C1 segment of cervical spinal cord (tissue), 14 donors: ENCODE measurements at regions not wholly inside any gene's neighbourhood (a gene's known extent, or its start where the extent isn't known, plus 50 kb on each side); places are given as distances from the start of the nearest gene placed in this dataset.
"Not testable (repeated sequence)": the region's sequence is repeated elsewhere in the genome, so short reads cannot be mapped to it uniquely, and the experiment has no call there.

ENCODE experiments used
- DNase-seq, 14 donors: peaks; one replicate each; lab custom pipeline; 2025; lab: John Stamatoyannopoulos, UW

GRCh38 chr14:31911160-31911559 is 165.9 kb upstream of the ARHGAP5 start:
- no peak for DNase-seq

GRCh38 chr14:31913370-31913769 is 163.7 kb upstream of the ARHGAP5 start:
- DNase-seq: no peak

- DNase-seq: not testable (repeated sequence)
Measured at GRCh38 chr14:31918289-31918688, 158.8 kb upstream of the ARHGAP5 start.

DNA sequence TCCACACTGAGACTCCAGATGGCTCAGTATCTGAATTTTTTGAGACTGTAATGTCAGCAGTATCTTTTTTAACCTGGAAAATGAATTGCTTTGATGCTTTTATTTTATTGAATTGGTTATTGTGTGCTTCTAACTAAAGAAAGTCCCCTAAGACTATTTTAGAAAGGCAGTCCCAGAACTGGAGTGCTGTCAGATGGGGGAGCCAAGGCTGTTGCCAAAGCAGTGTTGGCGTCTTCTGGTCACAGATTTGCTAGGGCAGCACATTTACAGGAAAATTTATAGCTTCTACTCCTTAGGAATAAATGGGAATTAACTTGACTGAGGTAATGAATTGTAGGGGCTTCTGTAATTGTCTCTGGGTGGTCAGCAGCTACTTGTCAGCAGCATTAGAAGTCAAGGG is 157.1 kb upstream of the ARHGAP5 start:
- DNase-seq: no peak

DNA sequence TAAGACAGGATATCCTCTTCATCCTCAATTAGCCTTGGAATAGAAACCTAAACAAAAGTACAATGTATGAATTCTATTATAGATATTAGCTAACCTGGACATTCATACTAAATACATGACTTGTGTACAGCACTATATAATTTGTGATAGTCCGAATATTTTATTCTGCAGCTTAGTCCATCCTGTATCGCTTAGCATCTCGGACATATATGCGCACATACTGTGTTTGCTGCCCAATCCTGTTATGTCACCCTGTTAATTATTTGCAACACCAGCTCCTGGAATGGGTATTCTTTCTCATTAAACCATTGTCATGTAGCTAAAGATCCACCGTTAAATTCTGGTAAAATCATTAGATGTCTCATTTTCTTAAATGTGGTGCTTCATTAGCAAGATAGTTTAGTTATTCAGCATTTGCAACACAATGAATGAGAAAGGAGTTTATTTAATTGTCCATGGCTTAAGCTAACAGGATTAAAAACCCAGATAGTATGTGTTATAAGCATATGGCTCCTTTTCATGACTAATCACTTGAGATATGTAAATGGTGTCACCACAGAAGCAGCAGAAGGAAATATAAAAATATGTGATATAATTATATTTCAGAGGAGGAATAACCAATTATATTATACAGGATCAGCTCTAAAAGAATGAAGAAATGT is 156.0 kb upstream of the ARHGAP5 start:
- no peak for DNase-seq

GRCh38 chr14:31921721-31922120 is 155.4 kb upstream of the ARHGAP5 start:
- DNase-seq: no peak

DNA sequence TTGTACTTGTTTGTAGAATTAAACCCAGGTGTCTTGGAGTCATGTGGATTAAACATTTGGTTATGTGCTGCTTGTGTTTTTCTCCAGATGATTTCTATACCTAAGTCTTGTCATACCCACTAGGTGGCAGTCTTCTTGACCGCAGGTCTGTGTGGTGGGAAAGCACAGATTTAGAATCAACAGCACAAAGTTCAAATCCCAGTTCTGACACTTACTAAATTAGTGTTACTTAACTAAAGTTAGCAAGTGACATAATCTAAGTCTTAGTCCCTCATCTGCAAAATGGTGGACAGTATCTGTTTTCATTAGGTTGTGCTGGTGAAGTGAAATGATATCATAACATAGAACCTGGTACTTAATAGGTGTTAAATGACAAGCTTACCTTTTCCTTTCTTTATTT is 151.0 kb upstream of the ARHGAP5 start:
- peak in 1 of 14 donors; percentile 30 for DNase-seq

DNA sequence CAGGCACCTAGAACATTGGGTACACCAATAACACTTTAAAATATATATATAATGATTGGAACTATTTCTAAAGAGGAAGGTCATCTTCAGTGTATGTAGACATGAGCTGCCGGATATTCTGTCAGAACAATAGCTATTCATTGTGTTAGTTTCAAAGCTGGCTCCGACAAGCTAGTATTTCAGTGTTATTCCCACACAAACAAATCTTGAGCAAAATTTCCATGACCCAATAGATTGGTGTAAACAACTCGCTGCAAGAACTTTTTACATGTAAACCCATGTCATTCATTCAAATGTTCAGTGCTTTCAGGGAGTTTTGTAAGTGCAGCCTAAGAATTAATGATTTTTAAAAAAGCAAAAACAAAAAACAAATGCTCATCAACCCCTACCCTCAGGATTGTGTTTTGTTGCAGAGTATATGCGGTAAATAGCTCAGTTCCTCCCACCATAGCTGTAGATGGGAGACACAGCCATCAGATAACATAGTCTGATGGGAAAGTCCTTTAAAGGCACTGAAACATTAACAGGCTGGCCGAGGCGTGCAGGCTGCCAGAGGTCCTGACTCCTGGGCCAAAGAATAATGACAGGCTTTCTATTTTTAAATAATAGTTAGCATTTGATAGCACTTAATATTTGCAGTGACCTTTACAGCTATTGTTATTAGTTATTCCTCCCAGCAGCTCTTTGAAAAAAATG is 150.3 kb upstream of the ARHGAP5 start:
- DNase-seq: no peak

GRCh38 chr14:31927348-31927832 is 149.7 kb upstream of the ARHGAP5 start:
- DNase-seq: peak in 1 of 14 donors; percentile 19

- no peak for DNase-seq
Measured at GRCh38 chr14:31930070-31930469, 147.0 kb upstream of the ARHGAP5 start.

GRCh38 chr14:31930493-31931240 is 146.4 kb upstream of the ARHGAP5 start:
- no peak for DNase-seq

- no peak for DNase-seq
Measured at GRCh38 chr14:31932675-31933074, 144.4 kb upstream of the ARHGAP5 start.

GRCh38 chr14:31933716-31934115 is 143.4 kb upstream of the ARHGAP5 start:
- no peak for DNase-seq

GRCh38 chr14:31934767-31935266 is 142.3 kb upstream of the ARHGAP5 start:
- peak in 2 of 14 donors; percentile 7 to 17 for DNase-seq

DNA sequence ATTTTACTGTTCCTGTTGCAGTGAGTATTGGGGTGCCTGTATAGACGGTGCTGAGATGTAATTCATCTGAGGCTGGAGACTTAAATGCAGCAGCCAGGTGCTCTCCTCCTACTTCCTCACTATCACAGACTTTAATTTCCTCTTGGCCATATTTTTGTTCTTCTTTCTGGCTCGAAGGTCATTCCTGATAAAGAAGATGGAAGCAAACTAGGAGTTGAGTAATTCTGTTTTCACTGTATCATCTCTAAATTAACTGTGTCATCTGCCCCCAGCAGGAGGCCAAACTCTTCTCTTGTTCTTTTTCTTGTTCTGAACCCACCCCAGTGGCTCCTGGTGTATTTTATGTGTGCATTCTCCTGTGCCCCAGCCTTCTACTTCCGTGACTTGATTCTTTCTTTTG is 141.7 kb upstream of the ARHGAP5 start:
- no peak for DNase-seq

DNA sequence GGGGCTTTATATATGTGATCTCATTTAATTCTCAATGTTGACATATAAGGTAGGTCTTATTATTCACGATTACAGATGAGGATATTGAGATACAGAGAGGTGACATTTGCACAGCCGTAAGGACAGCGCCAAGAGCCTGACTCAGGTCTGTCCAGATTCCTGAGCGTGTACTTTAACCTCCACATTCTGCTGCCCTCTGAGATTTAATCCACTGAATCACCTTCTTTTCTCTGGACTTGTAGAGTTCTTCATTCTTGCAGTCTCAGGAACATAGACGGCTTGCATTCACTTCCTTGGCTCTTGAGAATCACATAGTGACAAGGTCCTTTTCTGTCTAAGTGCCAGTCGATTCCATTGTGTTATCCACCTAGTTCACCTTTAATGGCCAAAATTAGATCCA is 141.0 kb upstream of the ARHGAP5 start:
- no peak for DNase-seq

DNA sequence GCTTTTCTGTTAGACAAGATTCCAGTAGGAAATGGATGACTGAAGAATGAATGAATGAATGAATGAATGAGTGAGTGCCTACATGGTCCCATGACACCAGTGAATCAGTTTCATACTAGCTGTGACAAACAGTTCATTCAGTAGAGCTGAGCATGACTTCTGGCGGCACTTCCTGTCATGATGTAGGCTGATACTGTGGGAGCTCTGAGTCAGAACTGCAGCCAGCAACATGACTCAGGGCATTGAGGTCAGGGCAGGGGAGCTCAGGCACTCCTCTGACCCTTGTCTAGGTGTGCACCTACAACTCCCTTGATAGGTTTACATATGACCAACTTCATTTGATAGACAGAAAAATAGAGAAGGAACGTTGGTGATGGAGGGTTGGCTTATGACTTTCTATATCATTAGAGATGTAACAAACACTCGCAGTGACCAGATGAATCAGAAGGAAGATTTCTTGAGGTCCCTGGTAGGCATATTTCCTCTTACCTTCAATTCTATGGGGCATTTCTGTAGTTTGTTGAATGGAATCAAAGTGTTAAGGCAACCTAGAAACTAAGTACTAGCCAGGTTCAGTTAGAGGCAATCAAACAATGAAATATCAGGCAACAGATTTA is 139.3 kb upstream of the ARHGAP5 start:
- peak in 5 of 14 donors; percentile 6 to 71 (median 25) for DNase-seq

DNA sequence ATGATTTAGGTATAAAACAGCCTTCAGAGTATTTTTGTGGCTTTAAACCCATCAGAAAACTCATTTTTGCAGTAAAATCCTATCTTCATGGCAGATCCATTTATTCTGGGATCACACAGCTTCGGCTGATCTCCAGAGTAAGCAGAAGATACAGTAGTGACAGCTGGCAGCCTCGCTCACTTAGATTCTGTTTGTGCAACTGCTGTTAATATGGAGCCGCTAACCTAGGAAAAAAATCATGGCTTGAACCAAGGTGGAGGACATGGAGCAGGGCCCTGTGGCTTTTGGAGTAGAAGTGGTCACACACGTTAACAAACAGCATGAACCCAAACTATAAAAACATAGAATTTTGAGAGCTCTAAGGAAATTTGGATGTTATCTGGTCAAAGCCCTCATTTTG is 137.2 kb upstream of the ARHGAP5 start:
- no peak for DNase-seq

DNA sequence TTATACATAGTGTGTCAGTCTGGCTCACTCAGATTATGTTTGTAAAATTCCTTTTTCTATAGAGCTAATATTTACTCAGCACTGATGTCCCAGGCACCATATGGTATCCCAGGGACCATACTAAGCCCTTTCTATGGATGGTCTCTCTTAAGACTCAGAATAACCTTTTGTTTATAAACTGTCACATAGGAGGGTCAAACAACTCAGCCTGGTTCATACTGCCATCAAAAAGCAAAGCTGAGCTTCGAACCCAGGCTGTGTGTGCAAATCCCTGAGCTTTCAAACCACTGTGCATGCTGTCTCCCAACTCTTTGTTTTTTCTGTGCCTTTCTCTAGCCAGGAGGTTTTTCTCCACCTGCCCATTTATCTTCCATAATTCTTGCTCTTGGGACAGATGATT is 135.6 kb upstream of the ARHGAP5 start:
- no peak for DNase-seq

DNA sequence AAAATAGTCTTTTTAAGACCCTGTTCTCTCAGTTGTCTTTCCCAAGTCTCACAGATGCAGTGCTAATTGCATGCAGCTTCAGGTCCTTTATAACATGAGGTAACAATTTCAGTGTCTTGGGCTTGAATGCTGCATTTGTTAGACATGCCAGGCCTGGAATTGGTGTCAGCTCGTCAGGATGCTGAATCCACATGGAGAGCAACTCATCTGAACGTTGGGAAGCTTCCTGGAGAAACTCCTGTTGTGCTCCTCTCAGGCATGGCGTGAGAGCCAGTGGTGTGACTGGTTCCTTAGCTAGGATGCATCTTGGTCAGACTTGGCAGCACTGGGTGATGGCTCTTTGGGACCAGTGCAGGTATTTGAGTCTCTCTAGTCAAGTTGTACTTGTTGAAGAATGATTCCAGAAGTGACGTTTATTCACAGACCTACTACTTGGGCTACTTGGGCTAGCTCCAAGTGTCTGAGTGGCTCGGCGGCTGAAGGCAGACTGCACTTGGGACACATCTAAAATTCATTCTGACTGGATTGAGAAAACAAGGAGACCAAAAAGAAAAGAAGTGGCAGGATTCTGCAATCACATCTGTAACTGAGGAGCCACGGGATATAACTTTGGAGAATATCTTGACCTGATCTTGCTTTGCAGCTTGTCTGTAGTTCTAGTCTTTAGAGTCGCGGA is 134.8 kb upstream of the ARHGAP5 start:
- DNase-seq: no peak

- no peak for DNase-seq
Measured at GRCh38 chr14:31943217-31943799, 133.8 kb upstream of the ARHGAP5 start.
